Central memory CD8-positive, alpha-beta T cell (primary cell): ENCODE measurements at regions not wholly inside any gene's neighbourhood (a gene's known extent, or its start where the extent isn't known, plus 50 kb on each side); places are given as distances from the start of the nearest gene placed in this dataset.
"Not testable (repeated sequence)": the region's sequence is repeated elsewhere in the genome, so short reads cannot be mapped to it uniquely, and the experiment has no call there.

Experiments
- ATAC-seq: fragments of 150-1000 bp; cut with Tn5 transposase; replicated peaks from 2 replicates; pipeline ENCODE4 v1.10.0; 2022; ENCODE audit warnings: mild to moderate bottlenecking, moderate FRiP score, moderate number of reproducible peaks; ENCODE audit not compliant: poor library complexity, severe bottlenecking; ENCODE audit errors: extremely low read depth
- DNase-seq, 2 donors: peaks; one replicate each; pipeline ENCODE4 v3.0.0; 2021; ENCODE audit warnings: low spot score in 2 of 2
- H3K27ac Mint-ChIP-seq: one replicate; pipeline ENCODE4 v1.8.0; 2022; ENCODE audit warnings: low read depth, mild to moderate bottlenecking, moderate library complexity, mixed read lengths
- H3K27me3 Mint-ChIP-seq: one replicate; pipeline ENCODE4 v1.8.0; 2022; ENCODE audit warnings: mixed read lengths
- H3K36me3 Mint-ChIP-seq: one replicate; pipeline ENCODE4 v1.8.0; 2022; ENCODE audit warnings: mild to moderate bottlenecking, moderate library complexity, mixed read lengths; ENCODE audit not compliant: insufficient read depth
- H3K4me1 Mint-ChIP-seq: one replicate; pipeline ENCODE4 v1.8.0; 2022; ENCODE audit warnings: mixed read lengths
- H3K4me3 Mint-ChIP-seq: one replicate; pipeline ENCODE4 v1.8.0; 2022; ENCODE audit warnings: mild to moderate bottlenecking, moderate library complexity, mixed read lengths
- H3K9me3 Mint-ChIP-seq: one replicate; pipeline ENCODE4 v1.8.0; 2022; ENCODE audit warnings: mixed read lengths

DNA sequence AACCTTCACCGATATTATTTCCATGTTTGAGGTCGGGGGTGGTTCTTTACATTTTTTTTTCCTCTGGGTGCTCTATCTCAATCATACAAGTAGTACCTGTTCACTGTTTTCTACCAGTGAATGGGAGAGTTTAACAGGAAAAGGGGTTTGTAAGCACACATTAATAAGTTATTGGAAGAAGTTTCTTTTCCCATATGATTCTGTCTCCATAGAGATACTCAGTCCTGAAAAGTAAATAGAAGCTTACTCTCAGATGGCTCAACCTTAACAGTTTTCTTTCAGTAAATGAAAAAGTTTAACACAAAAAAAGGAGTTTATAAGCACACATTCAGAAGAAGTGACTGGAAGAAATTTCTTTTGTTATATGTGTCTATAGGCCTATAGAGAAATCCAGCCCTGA, 995.6 kb upstream of the SLC39A10 start:
- no peaks in the 10 kb centered on the region for H3K9me3 Mint-ChIP-seq

GRCh38 chr2:194639057-194639456, 1018.0 kb upstream of the SLC39A10 start:
- not testable (repeated sequence) for ATAC-seq, H3K4me3 Mint-ChIP-seq, DNase-seq, H3K27me3 Mint-ChIP-seq, H3K27ac Mint-ChIP-seq, H3K4me1 Mint-ChIP-seq, H3K36me3 Mint-ChIP-seq
- peaks cover 18% of the 10 kb centered on the region for H3K9me3 Mint-ChIP-seq

More for the DNA sequence above, 995.6 kb upstream of the SLC39A10 start:
- Mint-ChIP-seq H3K27ac (no peak overlapping the region), H3K4me1 (no peaks in the 10 kb centered on the region), H3K27me3 (no peaks in the 10 kb centered on the region), H3K4me3 (no peak overlapping the region), H3K36me3 (no peaks in the 10 kb centered on the region)
- ATAC-seq (no peak), DNase-seq (no peak)

DNA sequence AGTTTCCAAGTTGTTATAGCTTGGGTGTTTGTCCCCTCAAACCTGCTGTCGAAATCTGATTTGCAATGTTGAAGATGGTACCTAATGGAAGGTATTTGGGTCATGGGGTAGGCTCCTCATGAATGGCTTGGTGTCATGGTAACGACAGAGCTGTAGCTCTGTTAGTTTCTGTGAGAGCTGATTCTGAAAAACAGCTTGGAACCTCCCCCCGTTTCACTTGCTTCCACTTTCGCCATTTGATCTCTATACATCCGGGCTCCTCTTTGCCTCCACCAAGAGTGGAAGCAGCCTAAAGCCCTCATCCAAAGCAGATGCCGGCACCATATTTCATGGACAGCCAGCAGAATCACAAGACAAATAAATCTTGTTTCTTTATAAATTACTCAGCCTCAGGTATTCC, 1035.1 kb upstream of the SLC39A10 start:
- Mint-ChIP-seq H3K4me3 (no peak overlapping the region), H3K27me3 (no peaks in the 10 kb centered on the region), H3K27ac (no peak overlapping the region), H3K4me1 (no peaks in the 10 kb centered on the region), H3K9me3 (no peaks in the 10 kb centered on the region), H3K36me3 (no peaks in the 10 kb centered on the region)
- DNase-seq (no peak), ATAC-seq (no peak)

- no peak for ATAC-seq
- Mint-ChIP-seq H3K4me1 (no peaks in the 10 kb centered on the region), H3K9me3 (no peaks in the 10 kb centered on the region), H3K36me3 (no peaks in the 10 kb centered on the region), H3K27me3 (no peaks in the 10 kb centered on the region), H3K27ac (no peak overlapping the region), H3K4me3 (no peak overlapping the region)
- no peak for DNase-seq
Measured at GRCh38 chr2:194619366-194619765, 1037.7 kb upstream of the SLC39A10 start.

GRCh38 chr2:194618432-194618831, 1038.6 kb upstream of the SLC39A10 start:
- Mint-ChIP-seq H3K9me3 (no peaks in the 10 kb centered on the region), H3K4me1 (no peaks in the 10 kb centered on the region)
- ATAC-seq, result no peak

GRCh38 chr2:194616334-194616733, 1040.7 kb upstream of the SLC39A10 start:
- H3K27ac Mint-ChIP-seq, result no peak overlapping the region
- no peaks in the 10 kb centered on the region for H3K4me1 Mint-ChIP-seq
- no peaks in the 10 kb centered on the region for H3K27me3 Mint-ChIP-seq

More at GRCh38 chr2:194618432-194618831, 1038.6 kb upstream of the SLC39A10 start:
- Mint-ChIP-seq H3K27me3 (no peaks in the 10 kb centered on the region), H3K27ac (no peak overlapping the region), H3K4me3 (no peak overlapping the region), H3K36me3 (no peaks in the 10 kb centered on the region)
- DNase-seq, result no peak

DNA sequence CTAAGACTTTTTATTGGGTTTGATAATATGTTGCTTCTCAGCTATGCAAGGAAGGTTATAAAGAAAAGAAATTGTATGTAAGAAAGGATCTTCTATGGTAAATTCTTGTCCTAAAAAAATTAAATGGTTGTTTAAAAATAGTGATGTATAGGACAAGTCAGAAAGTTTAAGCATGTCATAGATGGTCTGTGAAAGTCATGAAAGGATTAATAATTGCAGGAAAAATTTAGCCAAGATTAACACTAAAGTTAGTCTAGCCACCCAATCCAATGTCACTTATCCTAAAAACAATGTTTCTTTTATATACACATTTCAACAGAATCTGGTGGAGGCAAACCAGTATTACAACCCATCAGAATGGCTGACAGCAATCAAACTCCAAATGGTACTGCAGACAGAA, 1046.7 kb upstream of the SLC39A10 start:
- no peak for DNase-seq
- Mint-ChIP-seq H3K27ac (no peak overlapping the region), H3K4me1 (no peaks in the 10 kb centered on the region), H3K36me3 (no peaks in the 10 kb centered on the region), H3K4me3 (no peak overlapping the region), H3K9me3 (peaks cover 11% of the 10 kb centered on the region), H3K27me3 (no peaks in the 10 kb centered on the region)
- no peak for ATAC-seq

More at GRCh38 chr2:194616334-194616733, 1040.7 kb upstream of the SLC39A10 start:
- peaks cover 7% of the 10 kb centered on the region for H3K9me3 Mint-ChIP-seq
- H3K4me3 Mint-ChIP-seq, result no peak overlapping the region
- DNase-seq (no peak), ATAC-seq (no peak)
- H3K36me3 Mint-ChIP-seq, result no peaks in the 10 kb centered on the region

- ATAC-seq (no peak), DNase-seq (no peak)
- Mint-ChIP-seq H3K9me3 (peaks cover 9% of the 10 kb centered on the region), H3K27me3 (no peaks in the 10 kb centered on the region), H3K36me3 (no peaks in the 10 kb centered on the region), H3K4me1 (no peaks in the 10 kb centered on the region), H3K27ac (no peak overlapping the region), H3K4me3 (no peak overlapping the region)
Measured at GRCh38 chr2:194603429-194603828, 1053.6 kb upstream of the SLC39A10 start.

GRCh38 chr2:194602750-194603149, 1054.3 kb upstream of the SLC39A10 start:
- Mint-ChIP-seq H3K4me3 (no peak overlapping the region), H3K9me3 (peaks cover 9% of the 10 kb centered on the region), H3K27ac (no peak overlapping the region), H3K4me1 (no peaks in the 10 kb centered on the region), H3K36me3 (no peaks in the 10 kb centered on the region), H3K27me3 (no peaks in the 10 kb centered on the region)
- ATAC-seq, result no peak
- no peak for DNase-seq

DNA sequence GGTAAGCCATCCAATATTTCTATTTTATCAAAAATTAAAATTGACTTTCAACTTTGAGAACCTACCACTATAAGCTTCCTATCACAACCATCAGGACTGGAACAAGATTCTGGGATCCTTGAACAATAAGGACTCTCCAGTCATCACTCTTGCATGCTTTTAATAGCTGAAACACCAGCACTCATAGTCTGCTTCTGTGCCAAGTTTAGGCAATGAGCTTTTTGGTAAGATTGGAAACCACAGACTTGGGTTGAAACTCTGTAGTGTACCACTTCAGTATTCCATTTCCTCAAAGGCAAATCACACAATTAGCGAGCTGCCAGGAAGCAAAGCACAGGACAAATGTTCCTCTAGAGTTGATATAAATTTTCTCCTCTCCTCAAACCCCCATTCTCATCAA, 1065.8 kb upstream of the SLC39A10 start:
- Mint-ChIP-seq H3K4me3 (no peak overlapping the region), H3K27me3 (no peaks in the 10 kb centered on the region), H3K27ac (no peak overlapping the region), H3K9me3 (peaks cover 8% of the 10 kb centered on the region), H3K4me1 (no peaks in the 10 kb centered on the region), H3K36me3 (no peaks in the 10 kb centered on the region)
- no peak for ATAC-seq
- no peak for DNase-seq

- no peak for ATAC-seq
Measured at GRCh38 chr2:194587739-194588270, 1069.2 kb upstream of the SLC39A10 start.

GRCh38 chr2:194567661-194568017, 1089.4 kb upstream of the SLC39A10 start:
- Mint-ChIP-seq H3K9me3 (no peaks in the 10 kb centered on the region), H3K36me3 (no peaks in the 10 kb centered on the region), H3K27ac (no peak overlapping the region), H3K4me3 (no peak overlapping the region), H3K4me1 (no peaks in the 10 kb centered on the region), H3K27me3 (no peaks in the 10 kb centered on the region)
- no peak for ATAC-seq
- no peak for DNase-seq

More at GRCh38 chr2:194587739-194588270, 1069.2 kb upstream of the SLC39A10 start:
- no peaks in the 10 kb centered on the region for H3K4me1 Mint-ChIP-seq
- H3K4me3 Mint-ChIP-seq, result no peak overlapping the region
- DNase-seq, result no peak
- no peaks in the 10 kb centered on the region for H3K9me3 Mint-ChIP-seq
- H3K27me3 Mint-ChIP-seq, result no peaks in the 10 kb centered on the region
- no peaks in the 10 kb centered on the region for H3K36me3 Mint-ChIP-seq
- no peak overlapping the region for H3K27ac Mint-ChIP-seq

- Mint-ChIP-seq H3K4me3 (no peak overlapping the region), H3K27me3 (no peaks in the 10 kb centered on the region), H3K4me1 (no peaks in the 10 kb centered on the region), H3K36me3 (no peaks in the 10 kb centered on the region), H3K9me3 (no peaks in the 10 kb centered on the region), H3K27ac (no peak overlapping the region)
- DNase-seq, result no peak
- ATAC-seq, result no peak
Measured at GRCh38 chr2:194566907-194567660, 1089.9 kb upstream of the SLC39A10 start.
